NB4 (cell line): ENCODE measurements at regions not wholly inside any gene's neighbourhood (a gene's known extent, or its start where the extent isn't known, plus 50 kb on each side); places are given as distances from the start of the nearest gene placed in this dataset.

ENCODE experiments used
- DNase-seq: peaks from one replicate; pipeline ENCODE4 v3.0.0; 2010; ENCODE audit warnings: low read depth
- H3K4me3 ChIP-seq: one replicate; pipeline ENCODE4 v1.5.1; 2011; ENCODE audit warnings: mild to moderate bottlenecking, low read depth, low read length, moderate library complexity
- CTCF ChIP-seq: IDR thresholded peaks from one replicate; pipeline ENCODE4 v1.5.1; 2012; ENCODE audit warnings: low read depth, low read length
- MYC ChIP-seq: IDR thresholded peaks from 2 replicates; pipeline ENCODE4 v1.6.1; 2011; ENCODE audit warnings: low read depth, low read length
- POLR2A ChIP-seq: IDR thresholded peaks from 2 replicates; pipeline ENCODE4 v1.6.1; 2011; ENCODE audit warnings: mild to moderate bottlenecking; ENCODE audit not compliant: insufficient read length; ENCODE audit errors: extremely low read depth
- TF ChIP-seq, protein P1 (sequence below): IDR thresholded peaks from 2 replicates; pipeline ENCODE4 v1.6.1; 2011; ENCODE audit warnings: low read depth, low read length

GRCh38 chr17:59451706-59452105, 113.7 kb upstream of the DHX40 start:
- no peak for DNase-seq
- TF ChIP-seq POLR2A (no peak), CTCF (no peak), MYC (no peak)
- TF ChIP-seq, protein P1, sequence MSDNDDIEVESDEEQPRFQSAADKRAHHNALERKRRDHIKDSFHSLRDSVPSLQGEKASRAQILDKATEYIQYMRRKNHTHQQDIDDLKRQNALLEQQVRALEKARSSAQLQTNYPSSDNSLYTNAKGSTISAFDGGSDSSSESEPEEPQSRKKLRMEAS: no peak
- H3K4me3 ChIP-seq: no peak overlapping the region

DNA sequence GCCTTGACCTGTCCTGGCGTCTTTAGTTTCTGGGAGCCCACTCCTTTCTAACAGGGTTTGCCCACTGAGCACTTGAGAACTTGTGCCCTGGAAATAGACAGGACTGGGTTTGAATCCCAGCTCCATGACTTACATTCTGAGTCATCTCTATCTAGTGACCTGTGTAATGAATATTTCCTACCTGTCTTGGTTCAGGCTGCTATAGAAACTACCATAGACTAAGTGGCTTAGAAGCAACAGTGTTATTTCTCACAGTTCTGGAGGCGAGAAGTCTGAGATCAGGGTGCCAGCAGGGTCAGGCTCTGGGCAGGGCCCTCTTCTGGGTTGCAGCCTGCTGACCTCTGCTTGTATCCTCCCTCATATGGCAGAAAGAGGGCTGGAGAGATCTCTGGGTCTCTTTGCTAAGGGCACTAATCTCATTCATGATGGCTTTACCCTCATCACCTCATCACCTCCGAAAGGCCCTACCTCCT, 110.7 kb upstream of the DHX40 start:
- no peak overlapping the region for H3K4me3 ChIP-seq
- DNase-seq: no peak
- TF ChIP-seq, protein P1: no peak
- TF ChIP-seq MYC: no peak

- DNase-seq: no peak
- TF ChIP-seq, protein P1: no peak
- TF ChIP-seq MYC: no peak
- TF ChIP-seq CTCF: no peak
- TF ChIP-seq POLR2A: no peak
- H3K4me3 ChIP-seq: no peak overlapping the region
Observed at GRCh38 chr17:59456428-59456827, 109.0 kb upstream of the DHX40 start.

DNA sequence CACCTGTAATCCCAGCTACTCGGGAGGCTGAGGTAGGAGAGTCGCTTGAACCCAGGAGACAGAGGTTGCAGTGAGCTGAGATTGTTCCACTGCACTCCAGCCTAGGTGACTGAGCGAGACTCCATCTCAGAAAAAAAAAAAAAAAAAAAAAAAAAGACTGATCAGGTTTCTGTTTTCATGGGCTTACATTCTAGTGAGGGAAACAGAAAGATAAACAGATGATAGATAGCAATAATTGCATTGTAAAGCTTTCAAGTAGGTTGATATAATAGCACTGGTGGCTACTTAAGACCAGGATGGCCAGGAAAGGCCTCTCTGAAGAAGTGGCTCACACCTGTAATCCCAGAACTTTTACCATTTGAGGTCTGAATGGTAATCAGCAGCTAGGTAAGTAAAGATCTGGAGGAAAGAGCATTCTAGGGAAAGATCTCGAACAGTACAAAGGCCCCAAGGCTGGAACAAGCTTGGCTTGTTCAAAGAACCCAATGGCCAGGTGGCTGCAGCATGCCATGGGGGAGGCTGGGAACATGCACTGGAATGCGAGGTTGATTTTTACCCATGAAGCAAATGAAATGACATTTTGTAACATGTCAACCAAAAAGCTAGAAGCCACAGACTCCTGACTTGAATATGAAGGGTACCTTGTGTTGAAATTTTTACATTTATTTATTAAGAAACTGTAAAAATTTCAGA, 108.3 kb upstream of the DHX40 start:
- TF ChIP-seq POLR2A: no peak
- no peak for TF ChIP-seq MYC
- TF ChIP-seq, protein P1: no peak
- no peak for TF ChIP-seq CTCF
- H3K4me3 ChIP-seq: no peak overlapping the region
- no peak for DNase-seq

DNA sequence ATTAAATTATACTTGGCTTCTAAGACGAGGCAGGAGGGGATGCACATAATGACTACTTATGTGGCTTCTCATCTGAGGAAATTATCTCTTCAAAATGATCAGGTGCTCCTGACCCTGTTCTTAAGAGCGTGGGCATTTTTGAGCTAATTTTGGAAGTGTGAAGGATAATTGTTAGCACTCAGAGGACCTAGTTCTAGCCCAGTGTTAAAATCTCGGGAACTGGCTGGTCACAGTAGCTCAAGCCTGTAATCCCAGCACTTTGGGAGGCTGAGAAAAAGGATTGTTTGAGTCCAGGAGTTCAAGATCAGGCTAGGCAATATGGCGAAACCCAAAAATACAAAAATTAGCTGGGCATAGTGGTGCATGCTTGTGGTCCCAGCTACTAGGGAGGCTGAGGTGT, 103.0 kb upstream of the DHX40 start:
- TF ChIP-seq POLR2A (no peak), MYC (no peak), CTCF (no peak)
- TF ChIP-seq, protein P1: no peak
- DNase-seq: no peak
- no peak overlapping the region for H3K4me3 ChIP-seq

DNA sequence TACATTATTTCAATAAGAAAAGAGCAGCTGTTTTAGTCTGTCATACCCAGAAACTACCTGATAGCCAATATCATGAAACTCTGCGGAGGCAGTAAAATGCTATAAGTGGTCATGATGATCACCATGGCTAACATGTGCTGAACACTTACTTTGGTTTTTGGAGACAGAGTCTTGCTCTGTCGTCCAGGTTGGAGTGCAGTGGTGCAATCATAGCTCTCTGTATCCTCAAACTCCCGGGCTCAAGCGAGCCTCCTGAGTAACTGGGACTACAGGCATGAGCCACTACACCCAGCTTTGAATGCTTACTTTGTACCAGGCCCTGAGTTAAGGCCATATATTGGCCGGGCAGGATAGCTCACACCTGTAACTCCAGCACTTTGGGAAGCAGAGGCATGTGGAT, 101.2 kb upstream of the DHX40 start:
- H3K4me3 ChIP-seq: no peak overlapping the region
- DNase-seq: no peak
- TF ChIP-seq MYC (no peak), POLR2A (no peak)
